Chondrocyte (in vitro differentiated cells): ENCODE measurements at regions not wholly inside any gene's neighbourhood (a gene's known extent, or its start where the extent isn't known, plus 50 kb on each side); places are given as distances from the start of the nearest gene placed in this dataset.

Experiments used
- DNase-seq: peaks from one replicate; pipeline ENCODE4 v3.0.0; 2021; ENCODE audit warnings: mixed read lengths, low spot score
- H3K27ac Mint-ChIP-seq: one replicate; pipeline ENCODE4 v1.8.0; 2021; ENCODE audit warnings: mild to moderate bottlenecking, moderate library complexity, mixed read lengths; ENCODE audit not compliant: unreplicated experiment
- H3K27me3 Mint-ChIP-seq: 2 replicates; pipeline ENCODE4 v1.8.0; 2021; ENCODE audit warnings: low read depth, mixed read lengths
- H3K36me3 Mint-ChIP-seq: 2 replicates; pipeline ENCODE4 v1.8.0; 2021; ENCODE audit warnings: low read depth, mixed read lengths
- H3K4me1 Mint-ChIP-seq: 2 replicates; pipeline ENCODE4 v1.8.0; 2021; ENCODE audit warnings: low read depth, mild to moderate bottlenecking, mixed read lengths
- H3K4me3 Mint-ChIP-seq: one replicate; pipeline ENCODE4 v1.8.0; 2021; ENCODE audit warnings: mild to moderate bottlenecking, moderate library complexity, mixed read lengths; ENCODE audit not compliant: unreplicated experiment
- H3K9me3 Mint-ChIP-seq: 2 replicates; pipeline ENCODE4 v1.8.0; 2021; ENCODE audit warnings: low read depth, mixed read lengths
- CTCF ChIP-seq: fragments of 200-600 bp; sonication (generic); IDR thresholded peaks from 2 replicates; pipeline ENCODE4 v1.5.0; 2021; ENCODE audit warnings: antibody characterized with exemption, mild to moderate bottlenecking, moderate library complexity

GRCh38 chr13:81283561-81283960, 942.6 kb upstream of the SPRY2 start:
- Mint-ChIP-seq H3K9me3 (peaks cover 6% of the 10 kb centered on the region), H3K36me3 (no peaks in the 10 kb centered on the region), H3K27ac (no peak overlapping the region), H3K27me3 (no peaks in the 10 kb centered on the region), H3K4me1 (no peaks in the 10 kb centered on the region), H3K4me3 (no peak overlapping the region)
- TF ChIP-seq CTCF, result no peak
- DNase-seq, result no peak

- H3K27ac Mint-ChIP-seq, result no peak overlapping the region
Measured at GRCh38 chr13:81283062-81283461, 942.1 kb upstream of the SPRY2 start.

GRCh38 chr13:81275666-81276258, 934.8 kb upstream of the SPRY2 start:
- H3K36me3 Mint-ChIP-seq, result no peaks in the 10 kb centered on the region

More at GRCh38 chr13:81283062-81283461, 942.1 kb upstream of the SPRY2 start:
- TF ChIP-seq CTCF, result no peak
- Mint-ChIP-seq H3K4me1 (no peaks in the 10 kb centered on the region), H3K27me3 (no peaks in the 10 kb centered on the region), H3K9me3 (peaks cover 6% of the 10 kb centered on the region), H3K4me3 (no peak overlapping the region), H3K36me3 (no peaks in the 10 kb centered on the region)
- no peak for DNase-seq

DNA sequence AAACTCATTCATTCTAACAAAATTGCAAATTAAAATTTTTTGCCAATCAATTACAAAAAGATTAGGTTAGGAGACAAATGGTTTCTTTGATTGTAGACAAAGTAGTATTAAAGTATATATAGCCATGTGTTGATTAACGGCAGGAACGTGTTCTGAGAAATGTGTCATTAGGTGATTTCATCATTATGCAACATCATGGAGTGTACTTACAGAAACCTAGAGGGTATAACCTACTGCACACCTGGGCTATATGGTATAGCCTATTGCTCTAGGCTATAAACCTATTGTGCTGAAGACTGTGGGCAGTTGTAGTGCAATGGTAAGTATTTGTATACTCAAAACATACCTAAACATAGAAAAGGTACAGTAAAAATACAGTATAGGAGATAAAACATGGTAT, 906.8 kb upstream of the SPRY2 start:
- Mint-ChIP-seq H3K4me3 (no peak overlapping the region), H3K4me1 (no peaks in the 10 kb centered on the region), H3K9me3 (no peaks in the 10 kb centered on the region), H3K27me3 (peaks cover 7% of the 10 kb centered on the region), H3K27ac (no peak overlapping the region), H3K36me3 (no peaks in the 10 kb centered on the region)
- no peak for TF ChIP-seq CTCF
- DNase-seq, result no peak

More at GRCh38 chr13:81275666-81276258, 934.8 kb upstream of the SPRY2 start:
- no peak for DNase-seq
- Mint-ChIP-seq H3K4me3 (no peak overlapping the region), H3K4me1 (no peaks in the 10 kb centered on the region), H3K27me3 (peaks cover 2% of the 10 kb centered on the region), H3K27ac (no peak overlapping the region), H3K9me3 (peaks cover 23% of the 10 kb centered on the region)
- no peak for TF ChIP-seq CTCF

DNA sequence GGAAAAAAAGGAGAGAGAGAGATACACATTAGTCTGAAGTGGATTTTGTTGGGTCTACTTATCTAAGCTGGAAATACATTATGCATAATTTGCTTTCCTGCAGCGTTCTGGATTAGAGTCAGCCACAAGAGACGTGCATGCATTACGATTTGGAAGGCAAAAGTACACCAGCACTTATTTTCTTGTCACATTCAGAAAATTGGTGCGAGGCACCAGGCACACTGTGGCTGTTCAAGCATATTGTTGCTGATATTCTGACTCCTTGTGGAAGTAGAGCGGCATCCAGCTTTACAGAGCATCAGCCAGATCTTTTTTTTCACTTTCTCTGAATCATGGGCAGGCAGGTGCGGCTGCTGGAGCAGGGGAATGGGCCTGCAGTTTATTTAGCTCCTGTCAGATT, 905.6 kb upstream of the SPRY2 start:
- no peaks in the 10 kb centered on the region for H3K4me1 Mint-ChIP-seq
- TF ChIP-seq CTCF, result no peak
- no peak overlapping the region for H3K4me3 Mint-ChIP-seq
- peaks cover 7% of the 10 kb centered on the region for H3K27me3 Mint-ChIP-seq
- H3K36me3 Mint-ChIP-seq, result no peaks in the 10 kb centered on the region
- no peak for DNase-seq
- no peaks in the 10 kb centered on the region for H3K9me3 Mint-ChIP-seq
- no peak overlapping the region for H3K27ac Mint-ChIP-seq
